MM.1S (cell line): ENCODE measurements at regions not wholly inside any gene's neighbourhood (a gene's known extent, or its start where the extent isn't known, plus 50 kb on each side); places are given as distances from the start of the nearest gene placed in this dataset.

Experiments used
- DNase-seq: peaks from one replicate; pipeline ENCODE4 v3.0.0-alpha.2; 2015
- H2AFZ ChIP-seq: fragments of 300-600 bp; sonication (generic); 2 replicates; pipeline ENCODE4 v1.6.0; 2016; ENCODE audit warnings: antibody characterized with exemption, low read length
- H3F3A ChIP-seq: fragments of 300-600 bp; sonication (generic); 2 replicates; pipeline ENCODE4 v1.6.1; 2016; ENCODE audit warnings: mild to moderate bottlenecking, antibody characterized with exemption, low read length, moderate library complexity, mixed read lengths; ENCODE audit not compliant: insufficient read depth
- H3K27ac ChIP-seq: fragments of 300-600 bp; sonication (generic); 2 replicates; pipeline ENCODE4 v1.5.1; 2016; ENCODE audit warnings: mild to moderate bottlenecking, low read length
- H3K27me3 ChIP-seq: fragments of 300-600 bp; sonication (generic); replicated peaks from 2 replicates; pipeline ENCODE4 v1.6.0; 2016; ENCODE audit warnings: low read length; ENCODE audit not compliant: insufficient read depth
- H3K36me3 ChIP-seq: fragments of 300-600 bp; sonication (generic); replicated peaks from 2 replicates; pipeline ENCODE4 v1.6.1; 2016; ENCODE audit warnings: mild to moderate bottlenecking, low read length, mixed read lengths; ENCODE audit not compliant: insufficient read depth
- H3K4me1 ChIP-seq: fragments of 300-600 bp; sonication (generic); 2 replicates; pipeline ENCODE4 v1.6.1; 2016; ENCODE audit warnings: low read length, mixed read lengths
- H3K4me2 ChIP-seq: fragments of 300-600 bp; sonication (generic); 2 replicates; pipeline ENCODE4 v1.6.0; 2016; ENCODE audit warnings: low read depth, low read length
- H3K4me3 ChIP-seq: fragments of 300-600 bp; sonication (generic); 2 replicates; pipeline ENCODE4 v1.5.1; 2016; ENCODE audit warnings: low read length, mixed read lengths
- H3K79me2 ChIP-seq: fragments of 300-600 bp; sonication (generic); 2 replicates; pipeline ENCODE4 v1.6.1; 2016; ENCODE audit warnings: mixed run types, low read length, mixed read lengths
- H3K9ac ChIP-seq: fragments of 300-600 bp; sonication (generic); 2 replicates; pipeline ENCODE4 v1.6.1; 2016; ENCODE audit warnings: low read length, mixed read lengths
- H3K9me2 ChIP-seq: fragments of 300-600 bp; sonication (generic); replicated peaks from 2 replicates; pipeline ENCODE4 v1.6.1; 2016; ENCODE audit warnings: mild to moderate bottlenecking, low read length, mixed read lengths; ENCODE audit not compliant: insufficient read depth
- H3K9me3 ChIP-seq: fragments of 300-600 bp; sonication (generic); replicated peaks from 2 replicates; pipeline ENCODE4 v1.6.1; 2016; ENCODE audit warnings: mild to moderate bottlenecking, low read length, mixed read lengths; ENCODE audit not compliant: insufficient read depth
- H4K20me1 ChIP-seq: fragments of 300-600 bp; sonication (generic); 2 replicates; pipeline ENCODE4 v1.6.1; 2016; ENCODE audit warnings: mild to moderate bottlenecking, low read length, moderate library complexity, mixed read lengths; ENCODE audit not compliant: insufficient read depth
- EZH2 ChIP-seq: fragments of 300-600 bp; sonication (generic); optimal IDR thresholded peaks from 2 replicates; pipeline ENCODE3; 2017; ENCODE audit warnings: low read depth, mild to moderate bottlenecking, antibody characterized with exemption, low read length, mixed read lengths
- EZH2phosphoT487 ChIP-seq: fragments of 300-600 bp; sonication (generic); IDR thresholded peaks from 2 replicates; pipeline ENCODE4 v1.6.1; 2018; ENCODE audit warnings: antibody characterized with exemption, low read length
- TF ChIP-seq, protein P1 (sequence below): fragments of 300-600 bp; sonication (generic); IDR thresholded peaks from 2 replicates; pipeline ENCODE4 v1.5.1; 2016; ENCODE audit warnings: antibody characterized with exemption, low read length, mixed read lengths

DNA sequence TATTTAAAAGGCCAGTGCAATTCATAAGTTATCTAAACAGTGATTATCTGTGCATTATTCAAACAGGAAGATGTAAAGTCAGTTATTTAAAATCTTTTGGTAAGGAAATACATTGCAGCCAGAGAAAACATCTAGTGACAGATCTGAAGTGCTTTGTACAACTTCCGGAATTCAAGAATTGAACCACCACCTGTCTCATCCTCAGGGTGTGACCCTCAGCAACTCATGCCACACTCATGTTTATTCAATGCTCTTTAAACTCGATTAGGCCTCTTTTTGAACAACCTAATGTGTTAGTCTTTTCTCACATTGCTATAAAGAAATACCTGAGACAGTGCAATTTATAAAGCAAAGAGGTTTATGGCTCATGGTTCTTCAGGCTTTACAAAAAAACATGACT, 62.6 kb upstream of the GGTLC1 start:
- H3K9me2 ChIP-seq: no peaks in the 10 kb centered on the region
- H3F3A ChIP-seq: no peaks in the 10 kb centered on the region; the same call in 1 of the 2 replicates
- H3K27ac ChIP-seq: no peak overlapping the region
- no peak overlapping the region for H3K4me2 ChIP-seq
- H3K4me3 ChIP-seq: no peak overlapping the region
- peaks cover 14% of the 10 kb centered on the region for H3K4me1 ChIP-seq
- H3K9me3 ChIP-seq: no peaks in the 10 kb centered on the region
- H3K9ac ChIP-seq: no peak overlapping the region
- TF ChIP-seq, protein P1, sequence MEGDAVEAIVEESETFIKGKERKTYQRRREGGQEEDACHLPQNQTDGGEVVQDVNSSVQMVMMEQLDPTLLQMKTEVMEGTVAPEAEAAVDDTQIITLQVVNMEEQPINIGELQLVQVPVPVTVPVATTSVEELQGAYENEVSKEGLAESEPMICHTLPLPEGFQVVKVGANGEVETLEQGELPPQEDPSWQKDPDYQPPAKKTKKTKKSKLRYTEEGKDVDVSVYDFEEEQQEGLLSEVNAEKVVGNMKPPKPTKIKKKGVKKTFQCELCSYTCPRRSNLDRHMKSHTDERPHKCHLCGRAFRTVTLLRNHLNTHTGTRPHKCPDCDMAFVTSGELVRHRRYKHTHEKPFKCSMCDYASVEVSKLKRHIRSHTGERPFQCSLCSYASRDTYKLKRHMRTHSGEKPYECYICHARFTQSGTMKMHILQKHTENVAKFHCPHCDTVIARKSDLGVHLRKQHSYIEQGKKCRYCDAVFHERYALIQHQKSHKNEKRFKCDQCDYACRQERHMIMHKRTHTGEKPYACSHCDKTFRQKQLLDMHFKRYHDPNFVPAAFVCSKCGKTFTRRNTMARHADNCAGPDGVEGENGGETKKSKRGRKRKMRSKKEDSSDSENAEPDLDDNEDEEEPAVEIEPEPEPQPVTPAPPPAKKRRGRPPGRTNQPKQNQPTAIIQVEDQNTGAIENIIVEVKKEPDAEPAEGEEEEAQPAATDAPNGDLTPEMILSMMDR: no peak
- TF ChIP-seq EZH2 (no peak), EZH2phosphoT487 (no peak)
- no peaks in the 10 kb centered on the region for H3K27me3 ChIP-seq
- DNase-seq: no peak
- H3K36me3 ChIP-seq: no peaks in the 10 kb centered on the region
- H3K79me2 ChIP-seq: no peaks in the 10 kb centered on the region
- H4K20me1 ChIP-seq: no peaks in the 10 kb centered on the region
- H2AFZ ChIP-seq: no peak overlapping the region

DNA sequence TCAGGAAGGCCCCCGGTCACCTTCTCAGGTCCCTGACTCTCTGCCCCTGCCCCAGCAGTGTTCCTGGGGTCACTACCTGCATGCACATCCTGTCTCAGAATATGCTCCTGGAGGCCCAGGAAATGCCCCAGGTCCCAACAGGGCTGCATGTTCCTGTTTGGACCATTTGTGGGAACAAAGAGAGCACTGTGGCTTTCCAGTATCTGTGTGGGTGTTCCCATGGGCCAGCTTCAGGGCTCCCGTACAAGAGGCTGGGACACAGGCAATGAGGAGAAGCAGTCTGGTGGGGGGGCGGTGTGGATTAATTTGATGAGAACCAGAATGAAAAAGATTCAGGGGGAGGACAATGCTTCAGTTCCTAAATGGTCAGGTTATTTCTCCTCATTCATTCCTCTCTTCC, 61.5 kb upstream of the GGTLC1 start:
- no peak for DNase-seq
- H3K27ac ChIP-seq: no peak overlapping the region
- H3K4me3 ChIP-seq: no peak overlapping the region
- H3K9me3 ChIP-seq: no peaks in the 10 kb centered on the region
- H3F3A ChIP-seq: no peaks in the 10 kb centered on the region; the same call in 1 of the 2 replicates
- H2AFZ ChIP-seq: no peak overlapping the region
- no peaks in the 10 kb centered on the region for H3K9me2 ChIP-seq
- TF ChIP-seq, protein P1: no peak
- TF ChIP-seq EZH2 (no peak), EZH2phosphoT487 (no peak)
- H3K79me2 ChIP-seq: no peaks in the 10 kb centered on the region
- no peaks in the 10 kb centered on the region for H3K27me3 ChIP-seq
- no peaks in the 10 kb centered on the region for H3K36me3 ChIP-seq
- no peak overlapping the region for H3K4me2 ChIP-seq
- no peak overlapping the region for H3K9ac ChIP-seq
- H3K4me1 ChIP-seq: peaks cover 14% of the 10 kb centered on the region
- no peaks in the 10 kb centered on the region for H4K20me1 ChIP-seq

DNA sequence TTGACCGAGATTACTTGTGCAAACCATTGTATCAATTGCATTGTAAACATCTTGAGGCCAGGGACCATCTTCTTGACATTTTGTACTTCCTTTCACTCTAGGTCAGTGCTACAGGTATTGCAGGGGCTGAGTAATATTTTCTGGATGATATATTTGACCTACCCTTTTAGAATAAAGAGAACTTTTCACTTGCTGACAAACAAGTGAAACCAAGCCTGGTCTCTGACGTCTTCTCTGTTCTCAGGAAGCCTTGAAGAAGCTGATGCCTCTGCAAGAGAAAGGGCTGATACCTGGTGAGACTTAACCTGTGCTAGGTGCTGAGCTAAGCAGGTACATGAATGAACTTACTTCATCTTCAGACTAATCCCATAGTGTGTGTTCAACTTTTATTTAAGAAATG, 60.5 kb upstream of the GGTLC1 start:
- no peak overlapping the region for H3K4me2 ChIP-seq
- peak; percentile 69 for DNase-seq
- H3F3A ChIP-seq: no peaks in the 10 kb centered on the region; the same call in 1 of the 2 replicates
- no peak overlapping the region for H2AFZ ChIP-seq
- H3K27me3 ChIP-seq: no peaks in the 10 kb centered on the region
- H3K9me3 ChIP-seq: no peaks in the 10 kb centered on the region
- H3K4me1 ChIP-seq: peaks cover 14% of the 10 kb centered on the region
- H3K9ac ChIP-seq: no peak overlapping the region
- H3K79me2 ChIP-seq: no peaks in the 10 kb centered on the region
- TF ChIP-seq EZH2phosphoT487: no peak
- TF ChIP-seq EZH2: no peak
- TF ChIP-seq, protein P1: no peak
- H3K4me3 ChIP-seq: no peak overlapping the region
- no peaks in the 10 kb centered on the region for H3K9me2 ChIP-seq
- H4K20me1 ChIP-seq: no peaks in the 10 kb centered on the region
- no peaks in the 10 kb centered on the region for H3K36me3 ChIP-seq
- H3K27ac ChIP-seq: peak overlapping the region; percentile 28; the same call in 1 of the 2 replicates
